GM18505 (cell line): ENCODE measurements at regions not wholly inside any gene's neighbourhood (a gene's known extent, or its start where the extent isn't known, plus 50 kb on each side); places are given as distances from the start of the nearest gene placed in this dataset.

Source experiments
- ATAC-seq: cut with Tn5 transposase; IDR thresholded peaks from one replicate; pipeline ENCODE4 v1.9.1; 2021; ENCODE audit not compliant: unreplicated experiment
- POLR2A ChIP-seq: IDR thresholded peaks from 4 replicates; pipeline ENCODE4 v1.6.1; 2011; ENCODE audit warnings: borderline replicate concordance; ENCODE audit not compliant: insufficient read depth, insufficient read length; ENCODE audit errors: extremely low read depth

DNA sequence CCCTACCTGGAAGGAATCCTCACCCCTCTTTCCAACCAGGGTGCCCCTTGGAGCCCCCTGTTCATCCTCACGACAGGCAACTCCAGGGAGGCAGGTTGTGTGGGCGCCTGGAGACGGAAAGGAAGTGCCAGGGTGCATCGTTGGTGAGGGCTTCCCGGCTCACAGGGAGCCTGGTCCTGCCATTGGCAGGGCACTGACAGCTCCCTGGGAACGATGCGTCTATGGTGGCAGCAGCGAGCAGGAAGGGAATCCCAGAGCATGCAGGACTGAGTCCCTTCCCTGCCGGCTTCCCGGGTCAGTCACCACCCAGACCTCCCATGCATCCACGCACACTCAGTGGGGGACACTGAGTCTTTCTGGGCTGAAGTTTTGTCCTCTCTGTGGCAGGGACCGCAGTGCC lies 117.6 kb downstream of the INHBB start:
- ATAC-seq, result no peak
- TF ChIP-seq POLR2A, result no peak

DNA sequence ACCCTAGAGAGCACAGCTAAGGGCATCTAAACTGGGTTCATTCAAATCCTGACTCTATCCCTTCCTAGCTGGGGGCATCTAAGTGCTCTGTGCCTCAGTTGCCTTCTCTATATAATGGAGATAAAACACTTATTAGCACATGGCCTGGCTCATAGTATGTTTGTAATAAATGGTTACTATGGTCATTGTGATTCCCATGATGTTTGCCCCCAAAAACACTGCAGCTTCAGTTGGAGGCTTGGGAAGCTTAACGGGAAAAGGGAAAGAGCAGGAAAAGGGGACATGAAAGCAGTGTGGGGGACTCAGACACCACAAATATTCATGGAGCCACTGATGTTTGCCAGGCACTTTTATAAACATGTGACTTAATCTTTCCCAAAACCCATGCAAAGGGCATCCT lies 118.1 kb downstream of the INHBB start:
- ATAC-seq, result no peak
- TF ChIP-seq POLR2A, result no peak

DNA sequence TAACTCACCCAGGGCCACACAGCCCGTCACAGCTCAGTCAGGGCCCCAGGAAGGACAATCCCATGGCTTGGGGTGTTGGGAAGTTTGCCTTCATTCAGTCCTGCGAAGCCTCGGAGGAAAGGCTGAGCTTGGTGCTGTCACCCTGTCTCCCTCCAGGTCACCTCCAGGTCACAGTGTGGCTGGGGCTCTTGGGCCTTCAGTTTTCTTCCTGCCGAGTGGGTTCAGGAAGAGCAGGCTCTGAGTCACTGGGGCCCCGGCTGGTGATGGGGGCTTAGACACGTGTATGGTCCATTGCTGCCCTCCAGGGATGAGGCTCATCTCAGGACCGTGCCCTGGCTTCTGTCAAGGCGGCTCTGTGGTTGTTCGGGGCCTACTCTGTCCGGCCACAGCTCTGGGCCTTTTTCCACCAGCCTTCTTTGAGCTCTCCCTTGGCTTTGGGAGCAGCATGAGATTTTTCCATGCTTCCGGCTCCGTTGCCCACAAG lies 118.6 kb downstream of the INHBB start:
- TF ChIP-seq POLR2A, result no peak
- no peak for ATAC-seq

GRCh38 chr2:120465012-120465700 lies 119.2 kb downstream of the INHBB start:
- ATAC-seq, result no peak
- no peak for TF ChIP-seq POLR2A

- no peak for TF ChIP-seq POLR2A
- ATAC-seq, result no peak
Observed at GRCh38 chr2:120465701-120465988, 119.7 kb downstream of the INHBB start.

- TF ChIP-seq POLR2A, result no peak
- ATAC-seq, result no peak
Observed at GRCh38 chr2:120465989-120466703, 120.2 kb downstream of the INHBB start.

GRCh38 chr2:120466704-120467054 lies 120.7 kb downstream of the INHBB start:
- ATAC-seq, result no peak

GRCh38 chr2:120468136-120468535 lies 122.2 kb downstream of the INHBB start:
- no peak for ATAC-seq
- no peak for TF ChIP-seq POLR2A

More at GRCh38 chr2:120466704-120467054, 120.7 kb downstream of the INHBB start:
- no peak for TF ChIP-seq POLR2A

DNA sequence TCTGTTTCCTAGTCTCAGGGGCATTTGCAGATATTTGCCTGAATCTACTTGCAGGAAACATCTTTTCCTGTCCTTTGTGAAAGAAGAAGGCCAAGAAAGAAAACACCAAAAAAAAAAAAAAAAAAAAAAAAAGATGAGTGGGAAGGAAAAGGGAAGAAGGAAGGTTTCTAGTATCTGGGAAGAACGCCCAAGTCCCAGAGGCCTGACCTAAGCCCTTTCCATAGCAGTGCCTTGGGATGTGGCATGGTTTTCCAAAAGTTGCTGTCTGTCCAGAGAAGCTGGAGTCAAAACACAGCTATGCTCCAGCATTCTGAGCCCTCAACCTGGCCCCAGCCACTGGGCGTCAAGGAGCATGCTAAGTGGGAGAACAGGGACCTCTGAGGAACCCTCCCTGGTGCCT lies 123.5 kb downstream of the INHBB start:
- no peak for TF ChIP-seq POLR2A
- no peak for ATAC-seq

DNA sequence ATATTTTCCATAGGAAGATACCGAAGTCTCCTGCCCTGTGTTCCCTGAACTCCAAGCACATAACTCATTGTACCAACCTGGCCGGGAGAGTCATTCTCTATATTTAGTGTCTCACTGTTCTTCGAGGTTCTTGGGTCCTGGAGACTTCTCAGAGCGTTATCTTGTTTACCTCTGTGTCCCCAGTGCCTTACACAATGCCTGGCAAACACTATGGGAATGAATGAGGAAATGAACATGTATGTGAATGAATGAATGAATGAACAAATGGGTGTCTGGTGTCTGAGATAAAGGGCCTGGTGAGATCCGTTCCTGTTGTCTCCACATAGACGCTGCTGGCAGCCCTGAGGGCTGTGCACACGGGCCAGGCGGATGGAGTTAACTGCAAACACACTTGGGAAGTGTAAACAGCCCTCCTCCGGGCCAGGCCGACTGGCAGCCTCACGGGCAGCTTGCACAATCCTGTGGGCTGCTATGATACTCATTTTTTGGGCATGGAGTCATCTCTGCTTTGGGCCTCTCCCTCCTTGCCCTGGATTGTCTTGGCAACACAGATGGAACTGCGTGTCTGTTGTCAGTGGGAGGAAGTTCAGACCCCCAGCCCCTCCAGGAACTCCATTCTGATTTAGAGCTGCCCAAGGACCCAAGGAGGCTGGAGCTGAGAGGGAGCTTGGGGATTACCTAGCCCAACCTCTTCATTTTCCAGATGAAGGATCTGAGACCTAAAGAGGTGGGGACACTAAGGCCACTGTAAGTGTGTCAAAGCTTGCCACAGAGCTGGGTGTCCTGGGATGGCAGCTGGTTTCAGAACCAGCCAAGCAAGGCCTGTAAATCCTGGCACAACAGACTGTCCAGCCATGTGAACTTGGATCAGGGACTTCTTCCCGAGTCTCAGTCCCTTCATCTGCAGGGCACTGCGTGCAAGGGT lies 124.4 kb downstream of the INHBB start:
- no peak for ATAC-seq
- no peak for TF ChIP-seq POLR2A

DNA sequence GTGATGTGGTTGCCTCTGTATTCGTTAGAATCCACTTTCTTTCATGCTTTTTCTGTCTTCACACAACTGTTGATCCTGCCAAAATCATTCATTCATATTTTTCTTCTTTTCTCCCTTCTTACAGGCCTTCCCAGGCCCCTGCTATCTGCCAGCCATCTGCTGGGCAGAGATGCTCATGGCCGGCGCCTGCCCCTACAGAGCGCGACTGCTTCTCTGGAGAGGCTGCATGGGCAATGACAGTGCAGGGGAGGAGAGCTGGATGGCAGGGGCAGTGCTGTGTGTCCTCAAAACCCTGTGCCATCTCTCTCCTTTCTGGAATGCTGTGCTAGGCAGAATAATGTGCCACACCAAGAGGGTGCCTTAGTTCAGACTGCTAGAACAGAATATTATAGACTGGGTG lies 125.2 kb downstream of the INHBB start:
- ATAC-seq, result no peak
- TF ChIP-seq POLR2A, result no peak

DNA sequence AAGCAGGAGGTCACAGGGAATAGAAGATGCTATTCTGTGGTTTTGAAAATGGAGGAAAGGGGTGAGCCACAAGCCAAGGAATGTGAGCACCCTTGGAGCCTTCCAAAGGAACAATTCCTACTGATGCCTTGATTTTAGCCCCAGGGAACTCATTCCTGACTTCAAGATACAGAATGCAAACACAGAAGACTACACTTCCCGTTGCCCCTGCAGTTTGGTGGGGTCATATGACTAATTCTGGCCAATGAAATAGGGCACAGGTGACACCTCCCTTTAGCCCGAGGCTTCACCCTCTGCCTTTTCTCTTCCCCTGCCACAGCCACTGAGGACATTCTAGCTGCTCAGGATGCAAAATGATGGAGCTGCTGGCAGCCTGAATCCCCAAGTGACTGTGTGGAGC lies 126.1 kb downstream of the INHBB start:
- no peak for TF ChIP-seq POLR2A
- ATAC-seq, result no peak

DNA sequence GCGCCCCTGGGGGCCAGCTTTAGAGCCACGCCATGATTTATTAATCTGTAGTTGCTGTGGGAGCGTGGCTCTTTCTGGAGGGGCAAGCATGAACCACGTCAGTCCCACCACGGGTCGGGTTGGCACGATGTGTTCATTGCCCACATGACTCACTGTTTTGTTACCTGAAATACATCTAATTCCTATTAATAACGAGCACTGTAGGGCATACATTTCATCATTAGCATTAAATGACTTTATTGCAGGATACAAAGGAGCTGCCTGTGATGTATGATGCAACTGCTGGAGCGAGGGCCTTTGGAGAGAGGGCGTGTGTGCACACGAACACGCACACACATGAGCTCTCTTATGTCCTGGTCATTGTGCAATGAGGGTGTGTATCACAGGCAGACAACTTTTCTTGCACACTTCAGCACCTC lies 127.0 kb downstream of the INHBB start:
- no peak for ATAC-seq

More for the DNA sequence above, 127.0 kb downstream of the INHBB start:
- no peak for TF ChIP-seq POLR2A
